Parathyroid adenoma (tissue), 2 donors: ENCODE measurements at regions not wholly inside any gene's neighbourhood (a gene's known extent, or its start where the extent isn't known, plus 50 kb on each side); places are given as distances from the start of the nearest gene placed in this dataset.
"Not testable (repeated sequence)": the region's sequence is repeated elsewhere in the genome, so short reads cannot be mapped to it uniquely, and the experiment has no call there.

Source experiments
- H2AFZ ChIP-seq: fragments of 300-600 bp; sonication (generic); one replicate; pipeline ENCODE4 v1.7.0; 2017; ENCODE audit warnings: antibody characterized with exemption, mild to moderate bottlenecking
- H3K27ac ChIP-seq: fragments of 300-600 bp; sonication (generic); one replicate; pipeline ENCODE4 v1.7.0; 2017
- H3K27me3 ChIP-seq: fragments of 300-600 bp; sonication (generic); one replicate; pipeline ENCODE4 v1.7.0; 2017; ENCODE audit warnings: low read length; ENCODE audit not compliant: control insufficient read depth, insufficient read depth
- H3K36me3 ChIP-seq: fragments of 300-600 bp; sonication (generic); one replicate; pipeline ENCODE4 v1.7.0; 2017; ENCODE audit warnings: low read length; ENCODE audit not compliant: control insufficient read depth, insufficient read depth
- H3K4me1 ChIP-seq: fragments of 300-600 bp; sonication (generic); one replicate; pipeline ENCODE4 v1.7.0; 2017; ENCODE audit warnings: control low read depth
- H3K4me2 ChIP-seq: fragments of 300-600 bp; sonication (generic); one replicate; pipeline ENCODE4 v1.7.0; 2017; ENCODE audit warnings: low read length
- H3K4me3 ChIP-seq: fragments of 300-600 bp; sonication (generic); one replicate; pipeline ENCODE4 v1.7.0; 2017; ENCODE audit warnings: low read depth, low read length
- H3K79me2 ChIP-seq: fragments of 300-600 bp; sonication (generic); one replicate; pipeline ENCODE4 v1.7.0; 2017; ENCODE audit warnings: control low read depth
- H3K9ac ChIP-seq: fragments of 300-600 bp; sonication (generic); one replicate; pipeline ENCODE4 v1.7.0; 2017; ENCODE audit warnings: mild to moderate bottlenecking
- H3K9me3 ChIP-seq: fragments of 300-600 bp; sonication (generic); one replicate; pipeline ENCODE4 v1.7.0; 2017; ENCODE audit warnings: low read length; ENCODE audit not compliant: control insufficient read depth
- TF ChIP-seq, protein P1 (sequence below): fragments of 300-600 bp; sonication (generic); IDR thresholded peaks from one replicate; pipeline ENCODE4 v1.7.0; 2017; ENCODE audit warnings: antibody characterized with exemption, mild to moderate bottlenecking
- donor health status: primary hyperparathyroidism.

DNA sequence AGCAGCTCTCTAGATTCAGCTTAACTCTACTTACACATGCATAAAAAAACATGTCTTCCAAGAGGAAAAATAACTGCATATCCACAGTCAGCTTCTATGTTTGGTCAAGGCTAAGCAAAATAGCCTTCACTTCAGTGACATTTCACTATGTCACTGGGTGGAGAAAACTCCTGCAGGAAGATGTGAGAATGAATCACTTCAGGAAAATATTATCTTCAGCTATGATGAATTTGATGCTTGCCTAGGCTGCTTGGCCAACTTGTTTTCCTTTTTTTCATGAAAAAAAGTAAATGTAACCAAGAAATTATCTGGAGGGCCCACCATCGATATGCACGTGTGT is 143.0 kb upstream of the ZNF608 start:
- no peak overlapping the region for H3K27ac ChIP-seq
- peak overlapping the region; percentile 63 for H2AFZ ChIP-seq
- H3K4me1 ChIP-seq, result peaks cover 13% of the 10 kb centered on the region
- no peaks in the 10 kb centered on the region for H3K79me2 ChIP-seq
- no peak overlapping the region for H3K9ac ChIP-seq
- H3K36me3 ChIP-seq, result no peaks in the 10 kb centered on the region
- TF ChIP-seq, protein P1, sequence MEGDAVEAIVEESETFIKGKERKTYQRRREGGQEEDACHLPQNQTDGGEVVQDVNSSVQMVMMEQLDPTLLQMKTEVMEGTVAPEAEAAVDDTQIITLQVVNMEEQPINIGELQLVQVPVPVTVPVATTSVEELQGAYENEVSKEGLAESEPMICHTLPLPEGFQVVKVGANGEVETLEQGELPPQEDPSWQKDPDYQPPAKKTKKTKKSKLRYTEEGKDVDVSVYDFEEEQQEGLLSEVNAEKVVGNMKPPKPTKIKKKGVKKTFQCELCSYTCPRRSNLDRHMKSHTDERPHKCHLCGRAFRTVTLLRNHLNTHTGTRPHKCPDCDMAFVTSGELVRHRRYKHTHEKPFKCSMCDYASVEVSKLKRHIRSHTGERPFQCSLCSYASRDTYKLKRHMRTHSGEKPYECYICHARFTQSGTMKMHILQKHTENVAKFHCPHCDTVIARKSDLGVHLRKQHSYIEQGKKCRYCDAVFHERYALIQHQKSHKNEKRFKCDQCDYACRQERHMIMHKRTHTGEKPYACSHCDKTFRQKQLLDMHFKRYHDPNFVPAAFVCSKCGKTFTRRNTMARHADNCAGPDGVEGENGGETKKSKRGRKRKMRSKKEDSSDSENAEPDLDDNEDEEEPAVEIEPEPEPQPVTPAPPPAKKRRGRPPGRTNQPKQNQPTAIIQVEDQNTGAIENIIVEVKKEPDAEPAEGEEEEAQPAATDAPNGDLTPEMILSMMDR, result no peak
- no peak overlapping the region for H3K4me2 ChIP-seq
- no peaks in the 10 kb centered on the region for H3K9me3 ChIP-seq
- no peak overlapping the region for H3K4me3 ChIP-seq
- no peaks in the 10 kb centered on the region for H3K27me3 ChIP-seq

DNA sequence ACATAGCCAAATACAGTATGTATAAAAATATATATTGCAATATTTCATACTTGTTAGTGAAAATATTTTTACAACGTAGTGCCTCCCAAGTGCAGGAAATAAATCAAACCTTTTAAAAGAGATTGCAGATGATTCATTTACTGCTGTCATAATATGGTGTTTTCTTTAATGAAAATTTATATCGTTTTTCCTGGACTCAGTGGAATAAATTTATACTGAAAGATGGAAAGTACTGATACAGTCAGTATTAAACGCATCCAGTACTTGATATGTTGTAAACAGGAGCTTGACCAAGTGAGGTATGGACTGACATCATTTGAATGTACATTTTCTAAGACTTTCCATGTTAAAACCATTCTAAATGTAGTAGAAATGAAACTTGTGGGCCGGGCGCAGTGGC is 143.4 kb upstream of the ZNF608 start:
- H3K79me2 ChIP-seq, result no peaks in the 10 kb centered on the region
- H3K4me2 ChIP-seq, result no peak overlapping the region
- no peak overlapping the region for H2AFZ ChIP-seq
- TF ChIP-seq, protein P1, result no peak
- H3K4me3 ChIP-seq, result no peak overlapping the region
- H3K27me3 ChIP-seq, result no peaks in the 10 kb centered on the region
- H3K4me1 ChIP-seq, result peaks cover 13% of the 10 kb centered on the region
- no peaks in the 10 kb centered on the region for H3K36me3 ChIP-seq
- no peak overlapping the region for H3K27ac ChIP-seq
- H3K9me3 ChIP-seq, result no peaks in the 10 kb centered on the region
- H3K9ac ChIP-seq, result no peak overlapping the region

DNA sequence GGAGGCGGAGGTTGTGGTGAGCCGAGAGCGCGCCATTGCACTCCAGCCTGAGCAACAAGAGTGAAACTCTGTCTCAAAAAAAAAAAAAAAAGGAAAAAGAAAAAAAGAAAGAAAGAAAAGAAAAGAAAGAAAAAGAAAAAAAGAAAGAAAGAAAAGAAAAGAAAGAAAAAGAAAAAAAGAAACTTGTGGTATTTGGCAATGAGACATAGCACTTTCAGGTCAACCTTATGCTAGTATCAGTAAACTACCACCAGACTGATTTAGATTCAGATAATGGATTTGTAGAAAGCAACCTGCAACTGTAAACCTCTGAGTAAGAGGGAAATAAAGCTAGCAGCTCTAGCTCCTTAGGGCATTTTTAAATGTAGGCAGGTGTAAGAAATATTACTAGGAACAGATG is 144.0 kb upstream of the ZNF608 start:
- H3K9ac ChIP-seq, H3K79me2 ChIP-seq, H3K4me2 ChIP-seq, H3K36me3 ChIP-seq, H3K9me3 ChIP-seq, H3K27ac ChIP-seq, H3K27me3 ChIP-seq, H3K4me3 ChIP-seq, H2AFZ ChIP-seq: not testable (repeated sequence)
- H3K4me1 ChIP-seq, result peaks cover 13% of the 10 kb centered on the region

DNA sequence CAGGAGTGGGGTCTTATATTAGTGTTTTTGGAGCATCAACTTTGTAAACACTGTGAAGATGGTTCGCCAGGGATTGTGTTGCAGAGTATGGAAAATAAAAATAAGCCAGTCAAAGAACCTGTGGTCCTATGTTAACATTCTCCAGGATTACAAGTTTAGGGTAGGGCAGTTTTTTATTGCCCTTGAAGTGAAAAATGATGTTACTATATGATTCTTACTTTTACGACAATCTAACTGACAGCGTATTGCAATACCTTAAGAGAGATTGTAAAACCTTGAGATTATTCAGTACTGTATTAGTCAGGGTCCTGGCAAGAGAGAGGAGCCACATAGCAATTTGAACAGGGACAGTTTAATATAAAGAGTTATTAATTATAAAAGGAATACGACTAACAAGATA is 144.7 kb upstream of the ZNF608 start:
- Histone ChIP-seq H3K36me3 (no peaks in the 10 kb centered on the region), H3K9ac (no peak overlapping the region), H3K4me2 (no peak overlapping the region), H3K4me1 (peaks cover 13% of the 10 kb centered on the region), H3K27ac (no peak overlapping the region), H3K9me3 (no peaks in the 10 kb centered on the region), H3K79me2 (no peaks in the 10 kb centered on the region), H3K4me3 (no peak overlapping the region), H2AFZ (no peak overlapping the region), H3K27me3 (no peaks in the 10 kb centered on the region)
- TF ChIP-seq, protein P1, result no peak

DNA sequence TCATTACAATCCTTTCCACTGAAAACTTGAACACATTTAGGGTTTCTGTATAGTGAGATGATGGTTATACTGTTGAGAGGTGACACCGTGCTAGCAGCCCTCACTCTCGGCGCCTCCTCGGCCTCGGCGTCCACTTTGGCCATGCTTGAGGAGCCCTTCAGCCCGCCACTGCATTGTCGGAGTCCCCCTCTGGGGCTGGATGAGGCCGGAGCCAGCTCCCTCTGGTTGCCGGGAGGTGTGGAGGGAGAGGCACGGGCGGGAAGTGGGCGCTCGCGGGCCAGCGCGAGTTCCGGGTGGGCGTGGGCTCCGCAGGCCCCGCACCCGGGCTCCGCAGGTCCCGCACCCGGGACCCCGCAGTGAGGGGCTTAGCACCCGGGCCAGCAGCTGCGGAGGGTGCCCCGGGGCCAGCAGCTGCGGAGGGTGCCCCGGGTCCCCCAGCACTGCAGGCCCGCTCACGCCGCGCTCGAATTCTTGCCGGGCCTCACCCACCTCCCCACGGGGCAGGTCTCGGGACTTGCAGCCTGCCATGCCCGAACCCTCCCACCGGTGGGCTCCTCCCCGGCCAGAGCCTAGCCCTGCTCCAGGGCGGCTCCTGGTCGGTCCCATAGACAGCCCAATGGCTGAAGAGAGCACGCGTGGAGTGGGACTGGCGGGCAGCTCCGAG is 145.9 kb upstream of the ZNF608 start:
- no peak overlapping the region for H3K4me2 ChIP-seq
- no peaks in the 10 kb centered on the region for H3K79me2 ChIP-seq
- no peak overlapping the region for H3K27ac ChIP-seq
- H3K36me3 ChIP-seq, result no peaks in the 10 kb centered on the region
- no peak overlapping the region for H3K4me3 ChIP-seq
- H3K27me3 ChIP-seq, result no peaks in the 10 kb centered on the region
- no peak overlapping the region for H2AFZ ChIP-seq
- TF ChIP-seq, protein P1, result no peak
- peaks cover 9% of the 10 kb centered on the region for H3K4me1 ChIP-seq
- no peaks in the 10 kb centered on the region for H3K9me3 ChIP-seq
- no peak overlapping the region for H3K9ac ChIP-seq
